Left hindlimb (tissue), 1 donor: ENCODE measurements at regions not wholly inside any gene's neighbourhood (a gene's known extent, or its start where the extent isn't known, plus 50 kb on each side); places are given as distances from the start of the nearest gene placed in this dataset.

ENCODE experiments used
- DNase-seq: peaks from one replicate; pipeline ENCODE4 v3.0.0-alpha.2; 2018

GRCh38 chr9:79962836-79963235 lies 391.1 kb downstream of the TLE4 start:
- DNase-seq, result no peak

GRCh38 chr9:79962150-79962549 lies 390.4 kb downstream of the TLE4 start:
- DNase-seq, result no peak

GRCh38 chr9:79955300-79955699 lies 383.5 kb downstream of the TLE4 start:
- no peak for DNase-seq

- DNase-seq, result no peak
These were observed 382.1 kb downstream of the TLE4 start for GRCh38 chr9:79953908-79954307.

- no peak for DNase-seq
These were observed 380.6 kb downstream of the TLE4 start for GRCh38 chr9:79952401-79952800.

GRCh38 chr9:79946712-79947111 lies 374.9 kb downstream of the TLE4 start:
- DNase-seq, result no peak

- DNase-seq, result no peak
These were observed 373.7 kb downstream of the TLE4 start for GRCh38 chr9:79945495-79945894.

- DNase-seq, result no peak
These were observed 373.3 kb downstream of the TLE4 start for GRCh38 chr9:79945016-79945415.

GRCh38 chr9:79940919-79941318 lies 369.2 kb downstream of the TLE4 start:
- no peak for DNase-seq

GRCh38 chr9:79939819-79940218 lies 368.1 kb downstream of the TLE4 start:
- no peak for DNase-seq

- no peak for DNase-seq
These were observed 364.6 kb downstream of the TLE4 start for GRCh38 chr9:79936336-79936735.

GRCh38 chr9:79929285-79929684 lies 357.5 kb downstream of the TLE4 start:
- DNase-seq, result no peak

GRCh38 chr9:79928661-79929223 lies 357.0 kb downstream of the TLE4 start:
- no peak for DNase-seq

- DNase-seq, result no peak
These were observed 353.6 kb downstream of the TLE4 start for GRCh38 chr9:79925326-79925725.

- DNase-seq, result no peak
These were observed 353.1 kb downstream of the TLE4 start for GRCh38 chr9:79924836-79925235.

- DNase-seq, result no peak
These were observed 345.7 kb downstream of the TLE4 start for GRCh38 chr9:79917421-79917820.

- DNase-seq, result no peak
These were observed 342.1 kb downstream of the TLE4 start for GRCh38 chr9:79913867-79914266.

GRCh38 chr9:79912318-79913070 lies 340.7 kb downstream of the TLE4 start:
- no peak for DNase-seq

GRCh38 chr9:79911724-79912123 lies 340.0 kb downstream of the TLE4 start:
- DNase-seq, result no peak

GRCh38 chr9:79902825-79903600 lies 331.2 kb downstream of the TLE4 start:
- no peak for DNase-seq

GRCh38 chr9:79900754-79901153 lies 329.0 kb downstream of the TLE4 start:
- DNase-seq, result no peak

- no peak for DNase-seq
These were observed 324.7 kb downstream of the TLE4 start for GRCh38 chr9:79896390-79896980.

GRCh38 chr9:79895232-79895631 lies 323.5 kb downstream of the TLE4 start:
- no peak for DNase-seq

- DNase-seq, result no peak
These were observed 317.6 kb downstream of the TLE4 start for GRCh38 chr9:79889369-79889768.
